DMS114 treated with DMSO at 0.1 percent for 48 hours (cell line): ENCODE measurements at regions not wholly inside any gene's neighbourhood (a gene's known extent, or its start where the extent isn't known, plus 50 kb on each side); places are given as distances from the start of the nearest gene placed in this dataset.
"Not testable (repeated sequence)": the region's sequence is repeated elsewhere in the genome, so short reads cannot be mapped to it uniquely, and the experiment has no call there.

Experiments used
- DNase-seq: peaks from one replicate; lab custom pipeline; 2025; ENCODE audit not compliant: unreplicated experiment; lab: John Stamatoyannopoulos, UW

GRCh38 chr13:70336866-70337265 is 228.6 kb upstream of the KLHL1 start:
- DNase-seq, result no peak

- DNase-seq, result no peak
These were observed 225.5 kb upstream of the KLHL1 start for GRCh38 chr13:70333752-70334151.

GRCh38 chr13:70330697-70331361 is 222.6 kb upstream of the KLHL1 start:
- DNase-seq, result no peak

DNA sequence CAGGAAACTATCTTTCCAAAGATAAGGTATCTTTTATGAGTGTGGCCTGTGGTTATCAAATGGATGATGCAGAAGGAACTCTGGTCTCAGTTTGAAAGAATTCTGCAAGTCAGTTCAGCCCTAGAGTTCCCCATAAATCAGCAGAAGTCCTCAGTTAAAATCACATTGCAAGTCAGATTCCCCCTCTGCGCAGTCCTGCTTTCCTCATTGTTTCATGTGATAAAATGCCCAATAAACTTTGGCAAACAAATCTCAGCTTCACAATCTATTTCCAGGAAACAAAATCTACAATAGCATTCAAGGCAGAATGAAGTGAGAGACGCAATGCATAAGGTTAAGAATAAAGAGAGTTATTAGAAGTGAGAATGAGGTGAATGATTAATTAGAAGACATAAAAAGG is 216.3 kb upstream of the KLHL1 start:
- DNase-seq, result no peak

- DNase-seq, result no peak
These were observed 202.9 kb upstream of the KLHL1 start for GRCh38 chr13:70311191-70311590.

DNA sequence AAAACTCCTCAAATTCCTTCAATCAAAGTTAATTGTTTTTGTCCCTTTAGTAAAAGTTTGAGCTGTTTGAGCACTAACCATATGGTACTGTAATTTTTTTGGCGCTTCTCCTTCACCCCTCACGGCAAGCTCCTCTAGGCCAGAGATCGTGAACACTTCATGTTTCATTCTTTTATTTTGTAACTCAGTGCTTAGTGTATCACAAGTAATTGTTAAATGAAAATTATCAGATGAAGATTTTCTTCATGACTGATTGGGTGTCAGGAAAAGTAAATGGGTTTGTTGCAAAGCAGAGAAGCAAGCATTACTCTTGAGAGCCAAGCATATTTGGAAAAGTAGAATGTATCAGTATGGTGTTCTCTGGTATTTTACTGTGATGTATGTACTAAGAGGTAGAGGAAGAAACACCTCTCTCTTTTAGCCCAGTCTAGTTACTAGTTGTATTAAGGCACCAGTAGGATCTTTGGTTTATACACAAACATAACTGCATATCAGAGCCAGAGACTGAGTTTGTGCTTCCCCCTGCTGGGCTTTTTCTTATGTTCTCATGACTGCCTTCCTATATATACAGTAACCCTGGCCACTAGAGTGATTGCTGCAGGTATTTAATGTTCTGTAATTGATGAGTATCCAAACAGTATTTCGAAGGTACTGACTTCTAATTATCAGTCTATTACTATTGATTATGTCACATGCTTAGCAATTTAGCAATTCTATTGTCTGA is 202.3 kb upstream of the KLHL1 start:
- peak; percentile 58 for DNase-seq

DNA sequence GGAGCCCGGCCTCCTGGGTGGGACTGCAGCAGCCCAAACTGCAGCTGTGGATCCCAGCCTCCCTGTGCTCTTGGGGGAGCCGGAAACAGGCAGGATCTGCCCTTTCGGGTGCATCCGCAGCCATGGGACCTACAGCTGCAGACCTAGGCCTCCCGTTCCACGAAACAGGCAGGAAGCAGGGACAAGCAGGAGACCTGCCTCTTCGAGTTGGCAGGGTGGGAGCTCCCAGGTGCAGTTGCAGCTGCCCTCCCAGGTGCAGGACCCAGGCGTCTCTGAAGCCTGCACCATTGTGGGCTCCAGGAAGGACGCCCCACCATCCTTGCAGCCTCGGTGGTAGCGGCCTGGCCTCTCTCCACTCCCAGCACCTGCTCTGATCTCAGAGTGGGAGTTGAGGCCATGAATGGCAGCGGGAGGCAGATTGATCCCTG is 189.0 kb upstream of the KLHL1 start:
- DNase-seq, result no peak

- DNase-seq, result no peak
These were observed 176.1 kb upstream of the KLHL1 start for GRCh38 chr13:70284371-70284770.

DNA sequence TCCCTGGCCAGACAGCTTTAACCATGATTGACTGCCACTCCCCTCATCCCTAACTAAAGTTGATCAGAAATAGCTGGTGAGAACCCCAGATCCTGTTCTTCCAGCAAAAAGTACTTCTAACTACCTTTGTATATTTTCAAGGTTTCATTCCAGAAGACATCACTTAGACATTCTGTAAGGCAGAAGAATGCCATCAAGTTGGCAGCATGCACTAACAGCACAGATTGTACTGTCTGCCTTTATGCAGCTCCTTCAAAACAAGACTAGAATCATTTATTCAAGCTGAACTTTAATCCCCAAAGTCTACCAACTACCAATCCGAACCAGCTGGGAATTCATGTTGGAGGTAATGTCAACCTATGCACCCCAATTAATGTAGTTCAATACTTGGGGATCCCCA is 167.6 kb upstream of the KLHL1 start:
- no peak for DNase-seq

- DNase-seq, result no peak
These were observed 147.2 kb upstream of the KLHL1 start for GRCh38 chr13:70255406-70255991.

DNA sequence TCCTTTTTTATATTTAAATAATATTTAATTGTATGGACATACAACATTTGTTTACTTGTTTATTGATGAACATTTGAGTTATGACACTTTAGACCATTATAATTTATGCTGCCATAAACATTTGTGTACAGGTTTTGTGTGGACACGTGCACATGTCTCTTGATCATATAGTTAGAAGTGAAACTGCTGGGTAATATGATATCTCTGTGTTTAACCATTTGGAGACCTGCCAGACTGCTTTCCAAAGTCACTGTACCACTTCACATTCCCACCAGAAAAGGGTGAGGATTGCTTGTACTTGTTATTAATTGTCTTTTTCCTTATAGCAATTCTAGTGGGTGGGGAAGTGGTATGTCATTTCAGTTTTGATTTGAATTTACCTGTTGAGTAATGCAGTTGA is 145.6 kb upstream of the KLHL1 start:
- no peak for DNase-seq

DNA sequence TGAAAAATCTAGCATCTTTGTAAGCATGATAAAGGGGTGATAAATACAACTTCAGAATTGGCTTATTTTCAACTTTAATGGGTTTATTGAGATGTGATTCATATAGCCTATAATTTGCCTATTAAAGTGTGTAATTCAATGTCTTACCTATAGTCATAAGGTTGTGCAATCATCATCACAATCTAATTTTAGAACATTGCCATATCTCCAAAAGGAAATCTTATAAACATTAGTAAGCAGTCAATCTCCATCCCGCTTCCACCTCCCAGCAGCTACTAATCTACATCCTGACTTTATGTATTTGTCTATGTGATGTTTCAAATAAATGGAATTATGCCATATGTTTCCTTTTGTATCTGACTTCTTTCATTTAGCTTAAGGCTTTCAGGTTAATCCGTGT is 145.2 kb upstream of the KLHL1 start:
- no peak for DNase-seq

- DNase-seq, result no peak
These were observed 141.2 kb upstream of the KLHL1 start for GRCh38 chr13:70249332-70250064.

DNA sequence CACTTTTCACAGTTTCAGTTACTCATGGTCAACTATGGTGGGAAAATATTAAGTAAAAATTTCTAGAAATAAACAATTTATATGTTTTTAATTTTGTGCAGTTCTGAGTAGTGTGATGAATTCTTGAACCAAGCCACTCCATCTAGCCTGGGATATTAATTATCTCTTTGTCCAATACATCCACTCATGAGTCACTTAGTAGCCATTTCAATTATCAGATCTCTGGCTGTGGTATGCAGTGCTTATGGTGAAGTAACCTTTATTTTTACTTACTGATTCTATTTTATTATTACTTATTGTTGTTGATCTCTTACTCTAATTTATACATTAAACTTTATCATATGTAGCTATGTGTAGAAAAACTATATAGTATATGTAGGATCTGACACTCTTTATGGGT is 128.9 kb upstream of the KLHL1 start:
- no peak for DNase-seq

- DNase-seq, result no peak
These were observed 127.3 kb upstream of the KLHL1 start for GRCh38 chr13:70235565-70235964.

DNA sequence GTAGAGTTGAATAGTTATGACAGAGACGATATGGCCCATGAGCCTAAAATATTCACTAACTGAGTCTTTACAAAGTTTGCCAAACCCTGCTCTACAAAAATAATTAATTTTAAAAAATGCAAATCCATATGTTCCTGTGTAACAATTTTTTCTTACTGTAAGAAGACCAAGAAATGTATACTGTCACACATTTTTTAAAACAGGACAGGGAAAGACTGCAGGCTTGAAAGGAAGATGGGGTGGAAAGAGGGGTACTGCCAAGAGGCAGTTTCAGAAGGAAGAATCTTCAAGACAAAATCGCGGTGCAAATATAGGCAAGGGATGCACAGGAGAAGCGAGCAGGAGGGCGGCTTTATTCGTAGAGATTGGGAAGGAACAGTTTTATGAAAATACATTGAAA is 115.7 kb upstream of the KLHL1 start:
- DNase-seq, result no peak

DNA sequence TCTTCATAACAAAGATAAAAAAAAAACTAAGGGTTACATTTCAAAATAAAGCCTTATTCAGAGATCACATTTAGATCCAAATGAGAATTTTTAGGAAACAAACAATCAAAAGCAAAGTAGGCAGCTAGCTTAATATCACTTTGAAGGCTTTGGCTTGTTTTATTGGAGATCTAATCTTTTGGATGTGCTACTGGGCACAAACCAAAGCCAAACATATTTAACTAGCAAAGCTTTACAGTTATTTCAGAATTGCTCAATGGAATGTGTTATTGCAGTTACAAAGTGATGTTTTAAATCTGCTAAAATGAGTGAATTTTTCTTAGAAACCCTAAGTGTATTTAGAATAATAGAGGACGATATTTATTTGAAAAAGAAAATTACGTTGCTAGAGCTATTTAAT is 114.7 kb upstream of the KLHL1 start:
- no peak for DNase-seq

GRCh38 chr13:70218618-70219017 is 110.4 kb upstream of the KLHL1 start:
- DNase-seq, result no peak

- DNase-seq, result not testable (repeated sequence)
These were observed 100.7 kb upstream of the KLHL1 start for GRCh38 chr13:70208968-70209367.

DNA sequence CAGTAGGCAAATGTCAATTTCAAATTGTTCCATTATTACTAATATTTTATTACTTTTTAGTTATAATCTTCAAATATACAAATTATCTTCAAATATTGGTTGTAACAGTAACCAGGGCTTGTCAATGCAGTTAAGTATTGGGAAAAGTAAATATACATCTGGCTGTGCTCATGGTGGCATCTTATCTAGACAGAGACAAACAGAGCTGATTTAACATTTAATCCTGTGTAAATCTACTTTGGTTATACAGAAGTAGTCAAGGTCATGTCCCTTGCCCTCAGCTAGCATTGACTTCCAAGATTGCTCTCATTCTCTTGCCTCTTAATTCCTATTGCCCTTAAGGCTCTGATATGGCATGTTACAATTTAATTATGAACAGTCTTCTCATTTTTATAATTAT is 98.4 kb upstream of the KLHL1 start:
- DNase-seq, result no peak

DNA sequence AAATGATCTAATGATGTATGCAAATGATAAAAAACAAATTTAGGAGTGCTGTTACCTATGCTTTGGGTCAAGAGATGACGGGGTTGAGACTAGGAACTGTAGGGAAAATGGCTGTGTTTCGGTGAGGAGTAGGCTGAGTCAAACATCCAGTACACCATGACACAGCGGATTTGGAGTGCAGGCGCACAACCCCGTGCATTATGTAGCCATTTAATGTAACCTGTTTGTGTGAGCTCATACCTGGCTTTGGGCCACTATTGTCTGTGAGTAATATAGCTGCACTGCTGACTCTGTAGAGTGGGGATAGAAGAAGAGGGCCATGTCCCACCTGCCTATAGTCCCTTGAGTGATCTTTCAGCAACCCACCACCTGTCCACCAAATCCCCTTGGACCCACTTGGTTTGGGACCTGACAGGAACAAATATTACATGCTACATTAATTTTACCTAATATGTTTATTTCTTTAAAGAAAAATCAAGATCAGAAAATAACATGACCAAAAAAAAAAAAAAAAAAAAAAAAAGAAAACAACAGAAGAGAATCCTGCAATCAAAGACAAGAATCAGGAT is 95.5 kb upstream of the KLHL1 start:
- DNase-seq, result no peak
